ENCODE measurements at regions not wholly inside any gene's neighbourhood (a gene's known extent, or its start where the extent isn't known, plus 50 kb on each side); places are given as distances from the start of the nearest gene placed in this dataset.
A peak's percentile ranks its signal among the peaks of the same experiment; 100 is the strongest.

DNA sequence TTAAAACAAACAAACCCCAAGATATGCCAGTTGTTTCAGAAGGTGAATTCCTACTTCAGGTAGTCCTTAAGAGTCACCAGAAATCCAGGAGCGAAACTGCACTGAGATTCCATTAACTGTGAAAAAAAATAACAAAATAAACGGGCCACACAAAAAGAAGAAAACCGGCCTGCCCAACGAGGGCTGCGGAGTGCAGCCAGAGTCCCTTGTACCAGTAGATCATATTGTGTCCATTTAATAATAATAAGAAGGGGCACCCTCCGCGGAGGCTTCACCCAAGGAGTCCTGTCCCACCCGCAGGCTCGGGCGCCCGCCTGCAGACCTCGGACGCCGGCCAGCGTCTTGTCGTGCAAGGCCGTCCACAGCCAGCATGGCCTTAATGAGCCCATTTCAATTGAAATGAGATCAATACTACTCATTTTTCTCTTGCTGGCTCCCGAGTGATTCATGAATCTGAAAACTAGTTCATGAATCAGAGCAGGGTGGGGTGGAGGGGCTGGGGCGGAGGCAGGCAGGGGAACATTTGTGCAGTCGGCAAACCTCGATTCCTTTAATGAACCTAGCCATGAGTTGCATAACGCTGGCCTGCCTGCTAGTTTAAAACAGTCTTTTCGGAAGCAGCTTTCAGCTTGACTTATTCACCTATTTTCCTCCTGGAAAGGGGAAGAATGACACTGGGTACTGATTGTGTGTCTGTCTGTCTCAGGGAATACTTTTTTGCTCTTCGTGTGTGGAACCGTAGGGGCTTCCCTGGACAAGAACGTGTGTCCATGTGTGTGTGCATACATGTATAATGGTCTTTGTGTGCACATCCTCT lies 113.1 kb upstream of the IRF2BP2 start:
- Histone ChIP-seq H3K4me3 (ENCODE audit: control extremely low read depth in 1 of 5, extremely low read depth in 1 of 5, insufficient read depth in 1 of 5, low read depth in 2 of 5, low read length in 4 of 5) (no peak overlapping the region), H3K4me2 (replicated peaks; ENCODE audit: low read depth, low read length, poor library complexity, severe bottlenecking) (peak overlapping the region; percentile 72), H2AFZ (ENCODE audit: insufficient read depth, low read depth, low read length, poor library complexity, severe bottlenecking) (peak overlapping the region; percentile 64), H3K79me2 (ENCODE audit: control insufficient read depth, insufficient read depth, low read length) (no peaks in the 10 kb centered on the region), H3K9me3 (ENCODE audit: control extremely low read depth in 1 of 3, control insufficient read depth in 2 of 3, insufficient read depth in 1 of 3, low read length in 2 of 3) (no peaks in the 10 kb centered on the region), H3K9ac (ENCODE audit: low read length) (peak overlapping the region; percentile 46), H3K36me3 (replicated peaks in 1 of 2; ENCODE audit: control extremely low read depth in 1 of 2, control insufficient read depth in 1 of 2, extremely low read depth in 1 of 2, insufficient read depth in 2 of 2, low read length in 1 of 2) (no peaks in the 10 kb centered on the region), H3K4me1 (ENCODE audit: control insufficient read depth in 2 of 2, insufficient read depth in 2 of 2, low read length in 2 of 2) (peaks cover 35 to 50% of the 10 kb centered on the region in 2 donors), H3K27me3 (replicated peaks in 1 of 4; ENCODE audit: control extremely low read depth in 1 of 4, control insufficient read depth in 3 of 4, insufficient read depth in 4 of 4, low read length in 3 of 4) (no peaks in the 10 kb centered on the region), H3K27ac (ENCODE audit: low read length in 2 of 2) (peak overlapping the region in 1 of 2 donors; percentile 17), H4K20me1 (ENCODE audit: control insufficient read depth, insufficient read depth, low read length, poor library complexity, severe bottlenecking) (no peaks in the 10 kb centered on the region)
- H3K9me3 Mint-ChIP-seq (ENCODE audit: insufficient read depth) = no peaks in the 10 kb centered on the region
- TF ChIP-seq CTCF (IDR thresholded peaks at IDR 0.05) = no peak
- TF ChIP-seq EZH2 (IDR thresholded peaks at IDR 0.05; ENCODE audit: borderline replicate concordance, insufficient read depth, low read depth, low read length, poor library complexity, severe bottlenecking) = no peak
- ATAC-seq (ENCODE audit: low read depth) (no peak), DNase-seq (peak; percentile 62)
- peak overlapping the region; percentile 70 for H3K4me3 Mint-ChIP-seq
- 46% methylated on average over 13 of the region's 26 CpGs for WGBS (ENCODE audit: insufficient coverage)
- intact Hi-C loops (cut with micrococcal nuclease) = loop anchor here (5.0 kb wide), 2 partner anchors 254 to 359 kb away; no protein-coding TSS in a partner anchor
- peaks cover 47% of the 10 kb centered on the region for H3K4me1 Mint-ChIP-seq
- ChIA-PET CTCF (interaction anchor here (1.4 to 2.5 kb wide), 4 partner anchors 8 to 236 kb away, joined by 4 to 17 read pairs (median 8); no protein-coding TSS in a partner anchor), POLR2A (interaction anchor here (1.1 to 1.7 kb wide), 5 partner anchors 50 to 114 kb away, joined by 3 to 8 read pairs (median 3); no protein-coding TSS in a partner anchor)
- peak overlapping the region; percentile 70 for H3K27ac Mint-ChIP-seq
- no peaks in the 10 kb centered on the region for H3K27me3 Mint-ChIP-seq

- H3K4me3 ChIP-seq (ENCODE audit: control extremely low read depth in 1 of 5, extremely low read depth in 1 of 5, insufficient read depth in 1 of 5, low read depth in 2 of 5, low read length in 4 of 5) = no peak overlapping the region
- no peaks in the 10 kb centered on the region for H3K79me2 ChIP-seq (ENCODE audit: control insufficient read depth, insufficient read depth, low read length)
- H3K4me2 ChIP-seq (replicated peaks; ENCODE audit: low read depth, low read length, poor library complexity, severe bottlenecking) = no peak overlapping the region
- no peak overlapping the region for H3K27ac ChIP-seq (ENCODE audit: low read length in 2 of 2)
- H3K27me3 ChIP-seq (replicated peaks in 1 of 4; ENCODE audit: control extremely low read depth in 1 of 4, control insufficient read depth in 3 of 4, insufficient read depth in 4 of 4, low read length in 3 of 4) = no peaks in the 10 kb centered on the region
- no peaks in the 10 kb centered on the region for H3K9me3 ChIP-seq (ENCODE audit: control extremely low read depth in 1 of 3, control insufficient read depth in 2 of 3, insufficient read depth in 1 of 3, low read length in 2 of 3)
- H3K4me3 Mint-ChIP-seq = no peak overlapping the region
- no peak overlapping the region for H3K9ac ChIP-seq (ENCODE audit: low read length)
- WGBS (ENCODE audit: insufficient coverage) = 45% methylated on average over 6 of the region's 9 CpGs
- no peak overlapping the region for H2AFZ ChIP-seq (ENCODE audit: insufficient read depth, low read depth, low read length, poor library complexity, severe bottlenecking)
- ATAC-seq (ENCODE audit: low read depth) = no peak
- peaks cover 40% of the 10 kb centered on the region for H3K4me1 Mint-ChIP-seq
- CTCF ChIA-PET = no interaction called here
- DNase-seq = no peak
- intact Hi-C loops (cut with micrococcal nuclease) = loop anchor here (5.0 kb wide), 2 partner anchors 255 to 360 kb away; no protein-coding TSS in a partner anchor
- H3K27ac Mint-ChIP-seq = peak overlapping the region; percentile 17
- no peaks in the 10 kb centered on the region for H4K20me1 ChIP-seq (ENCODE audit: control insufficient read depth, insufficient read depth, low read length, poor library complexity, severe bottlenecking)
- no peaks in the 10 kb centered on the region for H3K27me3 Mint-ChIP-seq
- peaks cover 32 to 44% of the 10 kb centered on the region in 2 donors for H3K4me1 ChIP-seq (ENCODE audit: control insufficient read depth in 2 of 2, insufficient read depth in 2 of 2, low read length in 2 of 2)
- POLR2A ChIA-PET = interaction anchor here (1.1 kb wide), 1 partner anchor 110 kb away, joined by 3 read pairs; no protein-coding TSS in a partner anchor
- TF ChIP-seq CTCF (IDR thresholded peaks at IDR 0.05) (no peak), EZH2 (IDR thresholded peaks at IDR 0.05; ENCODE audit: borderline replicate concordance, insufficient read depth, low read depth, low read length, poor library complexity, severe bottlenecking) (no peak)
- H3K36me3 ChIP-seq (replicated peaks in 1 of 2; ENCODE audit: control extremely low read depth in 1 of 2, control insufficient read depth in 1 of 2, extremely low read depth in 1 of 2, insufficient read depth in 2 of 2, low read length in 1 of 2) = no peaks in the 10 kb centered on the region
- H3K9me3 Mint-ChIP-seq (ENCODE audit: insufficient read depth) = no peaks in the 10 kb centered on the region
These were observed 112.3 kb upstream of the IRF2BP2 start for GRCh38 chr1:234722270-234722704.
